Bronchial epithelial cell (primary cell): ENCODE measurements at regions not wholly inside any gene's neighbourhood (a gene's known extent, or its start where the extent isn't known, plus 50 kb on each side); places are given as distances from the start of the nearest gene placed in this dataset.
A peak's percentile ranks its signal among the peaks of the same experiment; 100 is the strongest.
"Not testable (repeated sequence)": the region's sequence is repeated elsewhere in the genome, so short reads cannot be mapped to it uniquely, and the experiment has no call there.

Experiments
- DNase-seq: peaks from one replicate; pipeline ENCODE4 v3.0.0-alpha.2; 2010; ENCODE audit warnings: low read depth
- FAIRE-seq: peaks from 2 replicates; lab custom pipeline; 2011; peaks lifted over from hg19 to GRCh38; lab: Jason Lieb, UNC
- H3K27me3 ChIP-seq: 2 replicates; pipeline ENCODE4 v1.5.1; 2011; ENCODE audit warnings: low read length; ENCODE audit not compliant: control insufficient read depth, insufficient read depth
- H3K36me3 ChIP-seq: 2 replicates; pipeline ENCODE4 v1.5.1; 2011; ENCODE audit warnings: low read length; ENCODE audit not compliant: control insufficient read depth, insufficient read depth
- H3K4me3 ChIP-seq: 2 replicates; pipeline ENCODE4 v1.5.1; 2011; ENCODE audit warnings: mild to moderate bottlenecking, low read depth, low read length, control low read depth
- TF ChIP-seq, protein P1 (sequence below): IDR thresholded peaks from 2 replicates; pipeline ENCODE4 v1.5.1; 2011; ENCODE audit warnings: mild to moderate bottlenecking, moderate library complexity, low read length, control low read depth, inconsistent platforms; ENCODE audit not compliant: insufficient read depth, severe bottlenecking

DNA sequence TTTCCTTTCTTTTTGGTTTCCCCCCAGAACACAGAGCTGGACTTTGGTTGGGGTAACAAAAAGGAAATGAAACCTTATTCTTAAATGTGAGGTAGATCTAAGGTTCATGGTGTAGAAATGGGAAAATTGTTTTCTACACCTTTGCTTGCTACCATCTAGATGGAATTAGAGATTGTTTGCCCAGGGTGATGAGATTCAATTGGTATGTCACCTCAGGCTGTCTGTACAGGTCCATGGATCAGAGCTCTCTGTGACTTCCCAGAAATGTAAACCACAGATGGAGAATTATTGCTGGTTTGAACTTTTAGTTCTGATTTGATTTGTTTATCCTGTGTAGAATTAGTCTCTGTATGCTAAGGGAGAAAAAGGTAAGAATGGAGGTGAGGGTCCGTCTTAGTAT lies 146.7 kb downstream of the PCDH7 start:
- Histone ChIP-seq H3K4me3 (no peak overlapping the region), H3K36me3 (no peaks in the 10 kb centered on the region), H3K27me3 (no peaks in the 10 kb centered on the region)
- FAIRE-seq (no peak), DNase-seq (peak; percentile 82)
- TF ChIP-seq, protein P1, sequence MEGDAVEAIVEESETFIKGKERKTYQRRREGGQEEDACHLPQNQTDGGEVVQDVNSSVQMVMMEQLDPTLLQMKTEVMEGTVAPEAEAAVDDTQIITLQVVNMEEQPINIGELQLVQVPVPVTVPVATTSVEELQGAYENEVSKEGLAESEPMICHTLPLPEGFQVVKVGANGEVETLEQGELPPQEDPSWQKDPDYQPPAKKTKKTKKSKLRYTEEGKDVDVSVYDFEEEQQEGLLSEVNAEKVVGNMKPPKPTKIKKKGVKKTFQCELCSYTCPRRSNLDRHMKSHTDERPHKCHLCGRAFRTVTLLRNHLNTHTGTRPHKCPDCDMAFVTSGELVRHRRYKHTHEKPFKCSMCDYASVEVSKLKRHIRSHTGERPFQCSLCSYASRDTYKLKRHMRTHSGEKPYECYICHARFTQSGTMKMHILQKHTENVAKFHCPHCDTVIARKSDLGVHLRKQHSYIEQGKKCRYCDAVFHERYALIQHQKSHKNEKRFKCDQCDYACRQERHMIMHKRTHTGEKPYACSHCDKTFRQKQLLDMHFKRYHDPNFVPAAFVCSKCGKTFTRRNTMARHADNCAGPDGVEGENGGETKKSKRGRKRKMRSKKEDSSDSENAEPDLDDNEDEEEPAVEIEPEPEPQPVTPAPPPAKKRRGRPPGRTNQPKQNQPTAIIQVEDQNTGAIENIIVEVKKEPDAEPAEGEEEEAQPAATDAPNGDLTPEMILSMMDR = no peak

DNA sequence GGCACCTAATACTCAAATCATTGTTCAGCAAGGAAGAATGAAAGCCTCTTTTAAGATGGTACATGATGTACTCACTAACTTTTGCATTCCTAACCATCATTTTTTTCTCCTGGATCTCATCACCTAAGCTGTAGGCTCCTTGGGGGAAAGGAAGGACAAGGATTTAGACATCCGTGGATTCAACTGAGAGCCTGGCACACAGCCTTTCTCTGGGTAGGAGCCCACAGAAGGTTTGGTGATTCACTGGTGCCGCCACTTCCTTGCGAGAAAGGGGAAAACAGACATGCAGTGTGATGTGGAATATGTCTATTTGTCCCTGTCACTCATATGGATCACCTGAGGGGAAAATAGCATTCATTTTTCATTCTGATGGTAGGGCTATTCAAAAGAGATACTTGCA lies 147.3 kb downstream of the PCDH7 start:
- H3K27me3 ChIP-seq = no peaks in the 10 kb centered on the region
- FAIRE-seq (no peak), DNase-seq (peak; percentile 30)
- H3K4me3 ChIP-seq = no peak overlapping the region
- TF ChIP-seq, protein P1 = no peak
- no peaks in the 10 kb centered on the region for H3K36me3 ChIP-seq

DNA sequence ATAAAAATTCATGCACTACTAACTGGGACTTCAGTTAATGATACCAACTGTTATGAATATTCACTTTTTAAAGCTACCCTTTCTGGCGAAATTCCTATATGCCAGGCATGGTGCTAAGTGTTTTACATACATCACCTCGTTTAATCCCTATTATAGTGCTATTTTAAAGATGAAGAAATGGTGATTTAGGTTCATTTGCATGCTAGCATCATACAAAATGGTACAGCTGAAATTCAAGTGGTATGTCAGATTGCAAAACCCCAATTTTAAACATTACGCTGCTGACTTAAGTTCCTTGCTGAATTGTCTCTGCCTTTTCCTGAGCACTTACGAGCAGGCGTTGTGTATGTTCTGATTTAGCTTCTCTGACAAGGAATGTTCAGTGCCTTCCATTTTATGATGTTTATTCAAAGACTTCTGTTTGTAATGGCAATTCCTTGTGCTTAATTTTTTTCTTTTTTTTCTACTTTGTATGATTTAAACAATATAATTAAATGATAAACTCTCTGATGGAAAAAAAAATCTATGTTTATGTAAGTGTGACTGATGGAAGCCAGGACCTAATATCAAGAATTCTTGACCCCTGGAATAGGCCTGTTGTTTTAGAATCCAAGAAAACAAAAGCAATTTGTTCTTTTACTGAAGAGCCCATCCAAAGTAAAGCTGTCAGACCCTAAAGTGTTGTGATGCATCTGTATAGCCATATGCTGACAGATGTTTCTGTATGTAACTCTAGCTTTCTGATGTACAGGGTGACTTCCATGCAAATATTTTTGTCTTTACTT lies 148.1 kb downstream of the PCDH7 start:
- no peak for FAIRE-seq
- TF ChIP-seq, protein P1 = no peak
- H3K27me3 ChIP-seq = no peaks in the 10 kb centered on the region
- DNase-seq = no peak
- H3K4me3 ChIP-seq = no peak overlapping the region
- no peaks in the 10 kb centered on the region for H3K36me3 ChIP-seq

DNA sequence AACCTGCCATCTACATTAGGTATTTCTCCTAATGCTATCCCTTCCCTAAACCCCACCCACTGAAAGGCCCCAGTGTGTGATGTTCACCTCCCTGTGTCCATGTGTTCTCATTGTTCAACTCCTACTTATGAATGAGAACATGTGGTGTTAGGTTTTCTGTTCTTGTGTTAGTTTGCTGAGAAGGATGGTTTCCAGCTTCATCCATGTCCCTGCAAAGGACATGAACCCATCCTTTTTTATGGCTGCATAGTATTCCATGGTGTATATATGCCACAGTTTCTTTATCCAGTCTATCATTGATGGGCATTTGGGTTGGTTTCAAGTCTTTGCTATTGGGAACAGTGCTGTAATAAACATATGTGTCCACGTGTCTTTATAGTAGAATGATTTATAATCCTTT lies 149.2 kb downstream of the PCDH7 start:
- H3K27me3 ChIP-seq, DNase-seq, FAIRE-seq, H3K36me3 ChIP-seq, H3K4me3 ChIP-seq: not testable (repeated sequence)

DNA sequence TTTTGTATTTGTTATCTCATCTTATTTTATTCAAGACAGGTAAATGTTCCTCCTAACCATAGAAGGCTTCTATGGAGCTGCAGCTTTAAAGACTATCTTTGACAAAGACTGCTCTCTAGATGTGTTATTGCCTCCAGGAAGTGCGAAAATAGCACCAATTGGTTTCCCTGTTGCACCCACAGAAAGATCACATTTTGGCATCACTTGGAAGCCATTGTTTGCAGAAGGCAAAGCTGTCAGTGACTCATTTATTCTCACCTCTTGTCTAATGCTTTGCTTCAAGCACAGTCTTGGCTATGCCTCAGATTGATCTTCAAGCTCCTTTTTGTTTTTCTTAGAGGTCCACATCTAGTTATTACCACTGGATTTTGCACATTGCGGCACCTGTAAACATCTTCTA lies 150.3 kb downstream of the PCDH7 start:
- H3K4me3 ChIP-seq = no peak overlapping the region
- no peaks in the 10 kb centered on the region for H3K36me3 ChIP-seq
- DNase-seq (peak; percentile 85), FAIRE-seq (peak; percentile 36)
- H3K27me3 ChIP-seq = no peaks in the 10 kb centered on the region
- TF ChIP-seq, protein P1 = no peak

DNA sequence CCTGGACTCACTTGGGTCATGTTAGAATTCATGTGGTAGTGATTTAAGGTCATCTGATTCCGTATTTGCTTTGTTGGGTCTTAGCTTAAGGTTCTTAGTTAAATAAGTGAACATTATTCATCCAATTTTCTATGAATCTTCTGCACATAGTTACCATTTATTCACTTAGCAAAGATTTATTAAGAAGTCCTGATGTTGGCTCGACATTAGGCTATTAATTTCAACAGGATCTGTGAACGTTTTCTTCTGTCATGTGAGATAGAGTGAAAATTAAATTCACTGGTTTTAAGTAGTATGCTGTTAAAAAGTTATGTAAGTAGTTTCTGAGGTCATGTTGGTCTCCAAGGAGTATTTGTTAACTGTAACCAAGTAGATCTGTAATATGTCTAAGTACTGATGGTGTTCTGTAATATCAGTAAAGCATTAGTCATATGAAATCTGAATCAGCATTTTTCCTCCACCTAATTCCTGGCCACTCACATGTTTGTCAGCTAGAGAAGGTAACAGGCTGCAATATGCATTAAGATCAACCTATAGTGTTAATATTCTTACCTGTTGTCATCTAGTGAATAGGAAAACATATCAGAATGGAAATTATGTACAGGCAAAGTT lies 155.6 kb downstream of the PCDH7 start:
- TF ChIP-seq, protein P1 = no peak
- DNase-seq = peak; percentile 89
- Histone ChIP-seq H3K27me3 (no peaks in the 10 kb centered on the region), H3K4me3 (no peak overlapping the region), H3K36me3 (no peaks in the 10 kb centered on the region)
- no peak for FAIRE-seq
